Chondrocyte (in vitro differentiated cells): ENCODE measurements at regions not wholly inside any gene's neighbourhood (a gene's known extent, or its start where the extent isn't known, plus 50 kb on each side); places are given as distances from the start of the nearest gene placed in this dataset.

Experiments used
- DNase-seq: peaks from one replicate; pipeline ENCODE4 v3.0.0; 2021; ENCODE audit warnings: mixed read lengths, low spot score
- H3K27ac Mint-ChIP-seq: one replicate; pipeline ENCODE4 v1.8.0; 2021; ENCODE audit warnings: mild to moderate bottlenecking, moderate library complexity, mixed read lengths; ENCODE audit not compliant: unreplicated experiment
- H3K27me3 Mint-ChIP-seq: 2 replicates; pipeline ENCODE4 v1.8.0; 2021; ENCODE audit warnings: low read depth, mixed read lengths
- H3K36me3 Mint-ChIP-seq: 2 replicates; pipeline ENCODE4 v1.8.0; 2021; ENCODE audit warnings: low read depth, mixed read lengths
- H3K4me1 Mint-ChIP-seq: 2 replicates; pipeline ENCODE4 v1.8.0; 2021; ENCODE audit warnings: low read depth, mild to moderate bottlenecking, mixed read lengths
- H3K4me3 Mint-ChIP-seq: one replicate; pipeline ENCODE4 v1.8.0; 2021; ENCODE audit warnings: mild to moderate bottlenecking, moderate library complexity, mixed read lengths; ENCODE audit not compliant: unreplicated experiment
- H3K9me3 Mint-ChIP-seq: 2 replicates; pipeline ENCODE4 v1.8.0; 2021; ENCODE audit warnings: low read depth, mixed read lengths
- CTCF ChIP-seq: fragments of 200-600 bp; sonication (generic); IDR thresholded peaks from 2 replicates; pipeline ENCODE4 v1.5.0; 2021; ENCODE audit warnings: antibody characterized with exemption, mild to moderate bottlenecking, moderate library complexity

- no peak for DNase-seq
- peaks cover 4% of the 10 kb centered on the region for H3K4me1 Mint-ChIP-seq
- no peaks in the 10 kb centered on the region for H3K27me3 Mint-ChIP-seq
- H3K4me3 Mint-ChIP-seq = no peak overlapping the region
- TF ChIP-seq CTCF = no peak
- H3K36me3 Mint-ChIP-seq = no peaks in the 10 kb centered on the region
- H3K9me3 Mint-ChIP-seq = no peaks in the 10 kb centered on the region
- H3K27ac Mint-ChIP-seq = no peak overlapping the region
Measured at GRCh38 chr13:30074431-30074830, 224.0 kb upstream of the UBL3 start.

GRCh38 chr13:30072818-30073186 is 222.4 kb upstream of the UBL3 start:
- no peak for TF ChIP-seq CTCF
- Mint-ChIP-seq H3K27ac (no peak overlapping the region), H3K36me3 (no peaks in the 10 kb centered on the region), H3K9me3 (no peaks in the 10 kb centered on the region), H3K27me3 (no peaks in the 10 kb centered on the region), H3K4me3 (no peak overlapping the region), H3K4me1 (peaks cover 4% of the 10 kb centered on the region)
- no peak for DNase-seq

DNA sequence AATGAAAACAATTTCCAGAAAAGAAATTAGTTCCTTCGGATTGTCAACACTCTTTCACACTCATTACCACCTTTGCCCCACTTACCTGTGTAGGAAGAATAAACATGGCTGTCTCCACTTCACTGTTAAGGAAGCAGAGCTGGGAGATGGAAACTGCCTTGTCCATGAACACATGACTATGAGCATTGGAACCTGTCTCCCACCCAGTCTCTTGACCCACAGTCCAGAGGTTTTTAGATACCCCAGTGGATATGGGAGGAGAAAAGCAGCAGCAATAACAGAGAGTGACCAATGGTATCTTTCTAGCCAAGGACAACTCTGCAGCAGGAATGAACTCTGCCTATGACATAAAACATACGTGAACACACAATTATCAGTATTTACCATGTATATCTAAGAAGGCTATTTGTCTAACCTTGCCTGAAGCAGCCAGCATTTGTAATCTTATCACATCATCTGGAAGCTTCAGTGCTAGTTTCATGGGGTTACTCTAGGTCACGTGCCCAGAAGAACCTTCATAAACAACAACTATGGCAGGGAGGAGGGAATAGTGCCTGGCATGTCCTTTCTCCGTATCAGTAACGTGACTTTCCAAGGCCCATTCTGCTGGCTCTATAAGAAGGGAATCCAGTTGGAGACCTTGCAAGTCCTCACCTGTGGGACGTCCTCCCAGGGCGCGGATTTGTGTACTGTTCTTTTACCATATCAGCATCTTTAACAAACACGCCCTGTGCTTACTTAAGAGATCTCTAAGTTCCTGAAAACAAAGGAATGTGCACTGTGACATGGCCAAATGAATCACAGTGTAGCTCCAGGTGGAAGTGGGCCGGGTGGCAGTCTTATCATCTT is 221.8 kb upstream of the UBL3 start:
- DNase-seq = no peak

DNA sequence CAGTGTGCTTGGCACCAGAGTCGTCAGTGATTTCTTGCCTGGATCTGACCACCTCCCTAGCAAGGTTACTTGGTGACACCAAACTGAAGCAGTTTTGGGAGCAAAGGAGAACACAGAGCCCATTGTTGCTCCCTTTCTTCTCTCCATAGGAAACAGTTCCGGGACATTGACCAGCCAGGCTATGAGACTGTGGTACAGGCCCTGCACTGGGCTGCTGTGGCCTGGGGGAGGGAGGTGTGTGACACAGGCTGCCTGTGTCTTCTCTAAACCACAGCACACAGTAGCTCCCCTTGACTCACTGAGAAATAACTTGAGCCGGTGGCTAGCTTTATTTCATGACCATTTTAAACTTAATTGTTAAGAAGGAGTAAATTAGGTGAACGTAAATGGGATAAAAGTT is 214.8 kb upstream of the UBL3 start:
- H3K36me3 Mint-ChIP-seq = no peaks in the 10 kb centered on the region
- no peaks in the 10 kb centered on the region for H3K27me3 Mint-ChIP-seq
- TF ChIP-seq CTCF = no peak
- no peaks in the 10 kb centered on the region for H3K4me1 Mint-ChIP-seq
- no peaks in the 10 kb centered on the region for H3K9me3 Mint-ChIP-seq
- H3K4me3 Mint-ChIP-seq = no peak overlapping the region
- no peak for DNase-seq
- H3K27ac Mint-ChIP-seq = no peak overlapping the region

More for the DNA sequence above, 221.8 kb upstream of the UBL3 start:
- H3K4me3 Mint-ChIP-seq = no peak overlapping the region
- no peak for TF ChIP-seq CTCF
- no peaks in the 10 kb centered on the region for H3K27me3 Mint-ChIP-seq
- H3K4me1 Mint-ChIP-seq = peaks cover 1% of the 10 kb centered on the region
- H3K9me3 Mint-ChIP-seq = no peaks in the 10 kb centered on the region
- no peaks in the 10 kb centered on the region for H3K36me3 Mint-ChIP-seq
- no peak overlapping the region for H3K27ac Mint-ChIP-seq

- Mint-ChIP-seq H3K4me1 (no peaks in the 10 kb centered on the region), H3K4me3 (no peak overlapping the region), H3K27ac (no peak overlapping the region), H3K27me3 (no peaks in the 10 kb centered on the region), H3K9me3 (no peaks in the 10 kb centered on the region), H3K36me3 (no peaks in the 10 kb centered on the region)
- DNase-seq = no peak
- no peak for TF ChIP-seq CTCF
Measured at GRCh38 chr13:30063892-30064291, 213.5 kb upstream of the UBL3 start.
